ENCODE measurements at regions not wholly inside any gene's neighbourhood (a gene's known extent, or its start where the extent isn't known, plus 50 kb on each side); places are given as distances from the start of the nearest gene placed in this dataset.

GRCh38 chr14:83541147-83541546, 1988.8 kb upstream of the FLRT2 start:
- no peaks in the 10 kb centered on the region for H3K4me1 ChIP-seq
- DNase-seq (ENCODE audit: extremely low spot score in 2 of 2) = no peak
- H3K4me3 ChIP-seq = no peak overlapping the region
- intact Hi-C loops (cut with DNase I) = no loop called here
- H3K9me3 ChIP-seq = no peaks in the 10 kb centered on the region
- H3K27ac ChIP-seq = no peak overlapping the region
- TF ChIP-seq CTCF (IDR thresholded peaks at IDR 0.05) (no peak), POLR2AphosphoS5 (IDR thresholded peaks at IDR 0.05; ENCODE audit: insufficient read depth in 1 of 2, low read depth in 1 of 2) (no peak), POLR2A (IDR thresholded peaks at IDR 0.05) (no peak)
- H3K36me3 ChIP-seq = no peaks in the 10 kb centered on the region
- no peaks in the 10 kb centered on the region for H3K27me3 ChIP-seq

GRCh38 chr14:83548061-83548839, 1981.7 kb upstream of the FLRT2 start:
- Histone ChIP-seq H3K9me3 (no peaks in the 10 kb centered on the region), H3K27ac (no peak overlapping the region), H3K4me1 (peaks cover 5% of the 10 kb centered on the region), H3K36me3 (no peaks in the 10 kb centered on the region), H3K27me3 (no peaks in the 10 kb centered on the region), H3K4me3 (no peak overlapping the region)
- intact Hi-C loops (cut with DNase I) = no loop called here
- TF ChIP-seq POLR2AphosphoS5 (IDR thresholded peaks at IDR 0.05; ENCODE audit: insufficient read depth in 1 of 2, low read depth in 1 of 2) (no peak), POLR2A (IDR thresholded peaks at IDR 0.05) (no peak), CTCF (IDR thresholded peaks at IDR 0.05) (no peak)
- no peak for DNase-seq (ENCODE audit: extremely low spot score in 2 of 2)

DNA sequence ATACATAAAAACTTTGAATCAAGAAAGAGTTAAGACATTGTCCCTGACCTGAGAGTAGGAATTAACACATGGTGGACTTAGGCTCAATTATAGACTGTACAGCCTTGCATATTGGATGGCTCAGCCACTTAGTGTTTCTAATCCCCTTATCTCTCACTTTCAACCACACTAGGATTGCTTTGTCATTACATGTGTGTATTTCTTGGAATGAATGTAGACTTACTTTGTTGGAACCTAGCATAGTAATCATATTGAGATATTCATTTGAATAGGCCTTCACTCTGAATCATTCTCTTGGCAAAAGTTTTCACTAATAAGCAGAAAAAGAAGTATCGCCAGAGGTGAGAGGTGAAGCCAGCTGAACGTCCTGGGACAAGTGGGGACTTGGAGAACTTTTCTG, 1973.9 kb upstream of the FLRT2 start:
- Histone ChIP-seq H3K4me1 (no peaks in the 10 kb centered on the region), H3K27ac (no peak overlapping the region), H3K4me3 (no peak overlapping the region), H3K27me3 (no peaks in the 10 kb centered on the region), H3K36me3 (no peaks in the 10 kb centered on the region), H3K9me3 (no peaks in the 10 kb centered on the region)
- DNase-seq (ENCODE audit: extremely low spot score in 2 of 2) = no peak
- TF ChIP-seq CTCF (IDR thresholded peaks at IDR 0.05) = no peak
- intact Hi-C loops (cut with DNase I) = no loop called here

DNA sequence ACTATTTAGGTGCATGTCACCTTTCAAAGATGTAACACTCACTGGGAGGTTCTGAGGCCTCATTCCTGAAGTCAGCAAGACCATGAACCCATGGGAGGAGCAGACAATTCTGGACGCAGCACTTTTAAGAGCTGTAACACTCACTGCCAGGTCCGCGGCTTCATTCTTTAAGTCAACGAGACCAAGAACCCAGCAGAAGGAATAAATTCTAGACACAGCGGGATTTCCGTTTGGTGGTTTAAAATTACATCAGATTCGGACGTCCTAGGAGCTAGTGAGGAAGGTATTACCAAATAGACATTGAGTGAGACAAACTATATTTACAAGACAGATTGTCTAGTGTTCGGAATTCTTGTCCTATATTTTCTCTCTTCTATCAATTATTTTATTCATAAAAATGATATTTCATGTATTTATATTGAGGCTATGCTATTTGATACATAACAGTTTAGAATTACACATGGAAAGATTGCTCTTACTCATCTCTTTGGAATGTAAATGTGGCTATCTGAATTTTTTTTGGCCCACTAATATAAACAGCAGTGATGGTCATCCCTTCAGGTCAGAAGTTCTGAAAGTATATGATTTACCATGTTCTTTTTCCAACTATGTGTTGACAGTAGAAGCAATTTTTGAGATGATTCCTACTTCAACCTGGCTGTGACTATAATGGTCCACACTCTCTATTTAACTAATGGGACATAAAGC, 1973.0 kb upstream of the FLRT2 start:
- H3K36me3 ChIP-seq = no peaks in the 10 kb centered on the region
- no peaks in the 10 kb centered on the region for H3K4me1 ChIP-seq
- H3K27ac ChIP-seq = no peak overlapping the region
- TF ChIP-seq POLR2AphosphoS5 (IDR thresholded peaks at IDR 0.05; ENCODE audit: insufficient read depth in 1 of 2, low read depth in 1 of 2) (no peak), POLR2A (IDR thresholded peaks at IDR 0.05) (no peak), CTCF (IDR thresholded peaks at IDR 0.05) (no peak)
- DNase-seq (ENCODE audit: extremely low spot score in 2 of 2) = no peak
- intact Hi-C loops (cut with DNase I) = no loop called here
- no peaks in the 10 kb centered on the region for H3K27me3 ChIP-seq
- no peaks in the 10 kb centered on the region for H3K9me3 ChIP-seq
- no peak overlapping the region for H3K4me3 ChIP-seq

DNA sequence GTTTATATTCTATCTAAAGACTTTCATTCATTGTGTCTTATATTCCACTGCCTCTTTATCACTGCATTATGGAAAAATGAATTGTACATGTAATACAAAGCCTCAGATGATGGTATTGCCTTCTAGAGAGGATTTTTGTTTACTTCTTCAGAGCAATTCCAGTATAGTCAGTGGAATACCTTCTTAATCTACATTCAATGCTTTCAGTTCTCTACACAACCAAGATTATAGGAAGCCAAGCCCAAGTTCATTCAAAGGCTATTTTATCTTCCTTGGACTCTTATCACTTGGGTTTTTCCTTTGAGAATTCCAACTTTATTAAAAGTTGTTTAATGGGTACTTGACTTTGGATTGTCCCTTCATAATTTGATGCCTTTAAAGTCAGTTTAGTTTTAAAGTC, 1971.0 kb upstream of the FLRT2 start:
- DNase-seq (ENCODE audit: extremely low spot score in 2 of 2) = no peak
- H3K27ac ChIP-seq = no peak overlapping the region
- no peaks in the 10 kb centered on the region for H3K36me3 ChIP-seq
- H3K4me3 ChIP-seq = no peak overlapping the region
- TF ChIP-seq POLR2A (IDR thresholded peaks at IDR 0.05) = no peak
- no peak for TF ChIP-seq POLR2AphosphoS5 (IDR thresholded peaks at IDR 0.05; ENCODE audit: insufficient read depth in 1 of 2, low read depth in 1 of 2)
- no peak for TF ChIP-seq CTCF (IDR thresholded peaks at IDR 0.05)
- intact Hi-C loops (cut with DNase I) = no loop called here
- H3K27me3 ChIP-seq = no peaks in the 10 kb centered on the region
- H3K4me1 ChIP-seq = no peaks in the 10 kb centered on the region
- no peaks in the 10 kb centered on the region for H3K9me3 ChIP-seq

Measured in vagina (tissue), 2 donors.